Endothelial cell of umbilical vein (primary cell): ENCODE measurements at regions not wholly inside any gene's neighbourhood (a gene's known extent, or its start where the extent isn't known, plus 50 kb on each side); places are given as distances from the start of the nearest gene placed in this dataset.

Experiments
- CTCF ChIP-seq, 2 donors: IDR thresholded peaks; 1 replicate in 1 of 2; 2 replicates in 1 of 2; pipeline ENCODE4 v1.5.1; 2011; ENCODE audit warnings: low read length in 2 of 2, mild to moderate bottlenecking in 2 of 2, moderate library complexity in 2 of 2, control low read depth in 1 of 2, inconsistent platforms in 1 of 2, low read depth in 1 of 2; ENCODE audit not compliant: insufficient read depth in 1 of 2; ENCODE audit errors: extremely low read depth in 1 of 2
- EZH2 ChIP-seq: IDR thresholded peaks from 2 replicates; pipeline ENCODE4 v1.6.1; 2012; ENCODE audit warnings: borderline replicate concordance, low read depth, mild to moderate bottlenecking, moderate library complexity, low read length, inconsistent platforms; ENCODE audit not compliant: severe bottlenecking
- GATA2 ChIP-seq: IDR thresholded peaks from 2 replicates; pipeline ENCODE4 v1.7.0; 2011; ENCODE audit warnings: low read depth, mild to moderate bottlenecking, moderate library complexity, mixed read lengths, low read length; ENCODE audit not compliant: insufficient read length, insufficient read depth
- JUN ChIP-seq: IDR thresholded peaks from 2 replicates; pipeline ENCODE4 v1.6.1; 2011; ENCODE audit warnings: borderline replicate concordance, low read depth; ENCODE audit not compliant: insufficient read length, insufficient read depth
- MYC ChIP-seq: IDR thresholded peaks from one replicate; pipeline ENCODE4 v1.6.1; 2011; ENCODE audit warnings: mild to moderate bottlenecking, low read depth, low read length
- POLR2A ChIP-seq: IDR thresholded peaks from 2 replicates; pipeline ENCODE4 v1.6.1; 2012; ENCODE audit warnings: low read depth, mild to moderate bottlenecking, control low read depth, low read length
- POLR2AphosphoS5 ChIP-seq: IDR thresholded peaks from 2 replicates; pipeline ENCODE4 v1.6.1; 2012; ENCODE audit warnings: low read depth, mild to moderate bottlenecking, control low read depth, low read length, moderate library complexity; ENCODE audit not compliant: insufficient read depth

GRCh38 chr2:16170675-16171424 lies 230.5 kb downstream of the MYCN start:
- TF ChIP-seq EZH2 (no peak), JUN (no peak), POLR2A (no peak), CTCF (IDR thresholded peaks at IDR 0.05; ENCODE audit: extremely low read depth in 1 of 2, insufficient read depth in 1 of 2, low read depth in 1 of 2, low read length in 2 of 2) (no peak), MYC (no peak), GATA2 (no peak), POLR2AphosphoS5 (no peak)
